Immature natural killer cell (primary cell): ENCODE measurements at regions not wholly inside any gene's neighbourhood (a gene's known extent, or its start where the extent isn't known, plus 50 kb on each side); places are given as distances from the start of the nearest gene placed in this dataset.

Experiments used
- DNase-seq, 3 donors: peaks; one replicate each; pipeline ENCODE4 v3.0.0; 2022; ENCODE audit warnings: mixed read lengths in 1 of 3
- H3K27ac Mint-ChIP-seq, 6 donors: one replicate each; pipeline ENCODE4 v1.8.0; 2020; ENCODE audit warnings: mixed read lengths in 6 of 6, mild to moderate bottlenecking in 5 of 6, inconsistent platforms in 4 of 6, moderate library complexity in 3 of 6
- H3K27me3 Mint-ChIP-seq, 3 donors: one replicate each; pipeline ENCODE4 v1.8.0; 2020 to 2021; ENCODE audit warnings: low read depth in 3 of 3, mild to moderate bottlenecking in 3 of 3, mixed read lengths in 3 of 3, moderate library complexity in 3 of 3, inconsistent platforms in 1 of 3
- H3K36me3 Mint-ChIP-seq, 3 donors: one replicate each; pipeline ENCODE4 v1.8.0; 2020; ENCODE audit warnings: mixed read lengths in 3 of 3, inconsistent platforms in 2 of 3, mild to moderate bottlenecking in 2 of 3
- H3K4me1 Mint-ChIP-seq, 2 donors: one replicate each; pipeline ENCODE4 v1.8.0; 2020; ENCODE audit warnings: inconsistent platforms in 2 of 2, mild to moderate bottlenecking in 2 of 2, mixed read lengths in 2 of 2, moderate library complexity in 1 of 2
- H3K4me3 Mint-ChIP-seq, 5 donors: one replicate each; pipeline ENCODE4 v1.8.0; 2020; ENCODE audit warnings: mild to moderate bottlenecking in 5 of 5, mixed read lengths in 5 of 5, inconsistent platforms in 3 of 5, moderate library complexity in 3 of 5
- H3K9me3 Mint-ChIP-seq, 6 donors: one replicate each; pipeline ENCODE4 v1.8.0; 2020; ENCODE audit warnings: mild to moderate bottlenecking in 6 of 6, mixed read lengths in 6 of 6, inconsistent platforms in 4 of 6, moderate library complexity in 3 of 6

DNA sequence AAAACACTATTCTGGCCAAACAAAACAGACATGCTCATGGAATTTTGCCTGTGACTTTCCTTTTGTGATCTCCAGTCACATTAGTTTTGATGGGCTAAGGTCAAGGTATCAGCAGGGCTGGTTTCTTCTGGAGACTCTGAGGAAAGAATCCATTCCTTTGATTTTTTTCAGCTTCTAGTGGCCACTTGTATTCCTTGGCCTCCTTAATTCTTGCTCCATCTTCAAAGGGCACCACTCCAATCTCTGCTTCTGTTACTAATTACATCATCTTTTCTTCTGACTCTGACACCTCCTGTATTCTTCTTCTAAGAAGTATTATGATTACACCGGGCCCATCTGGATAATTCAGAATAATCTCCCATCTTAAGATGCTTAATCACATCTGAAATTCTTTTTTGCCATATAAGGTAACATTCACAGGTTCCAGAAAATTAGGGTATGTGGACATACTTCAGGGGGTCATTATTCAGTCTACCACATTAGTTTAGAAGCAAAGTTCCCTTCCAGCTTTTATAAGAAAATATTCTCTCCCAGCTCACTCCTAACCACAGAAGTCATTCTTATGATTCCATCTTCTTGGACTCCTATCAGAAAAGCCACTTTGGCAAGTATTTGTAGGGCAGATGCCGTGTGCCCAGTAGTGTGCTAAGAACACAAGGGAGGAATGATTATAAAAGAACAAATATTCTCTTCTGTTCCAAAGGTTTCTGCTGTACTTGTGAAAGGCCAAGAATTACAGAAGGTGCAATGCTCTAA lies 56.4 kb upstream of the FSHB start:
- Mint-ChIP-seq H3K4me3 (no peak overlapping the region), H3K36me3 (no peaks in the 10 kb centered on the region), H3K27me3 (peaks cover 0 to 1% (median under 1%) of the 10 kb centered on the region in 3 donors), H3K9me3 (peaks cover 0 to 14% (median 0%) of the 10 kb centered on the region in 6 donors), H3K27ac (no peak overlapping the region), H3K4me1 (no peaks in the 10 kb centered on the region)
- DNase-seq: no peak
